T-cell (primary cell): ENCODE measurements at regions not wholly inside any gene's neighbourhood (a gene's known extent, or its start where the extent isn't known, plus 50 kb on each side); places are given as distances from the start of the nearest gene placed in this dataset.
A peak's percentile ranks its signal among the peaks of the same experiment; 100 is the strongest.
"Not testable (repeated sequence)": the region's sequence is repeated elsewhere in the genome, so short reads cannot be mapped to it uniquely, and the experiment has no call there.

ENCODE experiments used
- ATAC-seq, 4 experiments: fragments of 200-7000 bp in 3 of 4; fragments of 150-1000 bp in 1 of 4; cut with Tn5 transposase; replicated peaks in 1 of 4; 1 replicate in 3 of 4; 2 replicates in 1 of 4; pipeline ENCODE4 v1.10.0; 2021; ENCODE audit warnings: moderate library complexity in 3 of 4, mild to moderate bottlenecking in 2 of 4, moderate number of reproducible peaks in 1 of 4
- CTCF ChIA-PET, 2 donors: fragments of 300-600 bp; sonication (Branson Sonifier 250); formaldehyde crosslinking; loops; one replicate each; lab custom pipeline; 2022; ENCODE audit warnings: antibody characterized with exemption in 2 of 2; lab: Charles Lee
- POLR2A ChIA-PET, 2 donors: fragments of 300-600 bp; sonication (Branson Sonifier 250); formaldehyde crosslinking; loops; one replicate each; lab custom pipeline; 2022; ENCODE audit warnings: antibody characterized with exemption in 2 of 2; lab: Charles Lee
- DNase-seq, 35 experiments: peaks; one replicate each; pipeline versions ENCODE4 v3.0.0 to v3.0.0-alpha.2; 2013 to 2023
- H3K27ac ChIP-seq: one replicate; pipeline ENCODE4 v1.5.1; 2013; ENCODE audit warnings: low read length
- H3K27me3 ChIP-seq, 2 experiments: replicated peaks in 1 of 2; 1 replicate in 1 of 2; 2 replicates in 1 of 2; pipeline versions ENCODE4 v1.6.1 to v1.7.0; 2013; ENCODE audit warnings: low read length in 1 of 2, mixed read lengths in 1 of 2; ENCODE audit not compliant: control insufficient read depth in 2 of 2, insufficient read depth in 2 of 2; ENCODE audit errors: extremely low read depth in 1 of 2
- H3K36me3 ChIP-seq, 2 donors: 1 replicate in 1 of 2; 2 replicates in 1 of 2; pipeline versions ENCODE4 v1.6.1 to v1.7.0; 2013; ENCODE audit warnings: low read length in 1 of 2; ENCODE audit not compliant: control insufficient read depth in 2 of 2, insufficient read depth in 1 of 2; ENCODE audit errors: extremely low read depth in 1 of 2
- H3K4me1 ChIP-seq, 2 experiments: 1 replicate in 1 of 2; 2 replicates in 1 of 2; pipeline versions ENCODE4 v1.6.1 to v1.7.0; 2013; ENCODE audit warnings: low read length in 2 of 2, mixed read lengths in 1 of 2; ENCODE audit not compliant: insufficient read depth in 2 of 2, control insufficient read depth in 1 of 2; ENCODE audit errors: extremely low read depth in 1 of 2
- H3K4me3 ChIP-seq, 2 donors: 1 replicate in 1 of 2; 2 replicates in 1 of 2; pipeline versions ENCODE4 v1.5.1 to v1.7.0; 2013; ENCODE audit warnings: mild to moderate bottlenecking in 2 of 2, low read length in 1 of 2, moderate library complexity in 1 of 2; ENCODE audit not compliant: control insufficient read depth in 1 of 2; ENCODE audit errors: extremely low read depth in 1 of 2
- H3K9me3 ChIP-seq: 2 replicates; pipeline ENCODE4 v1.7.0; 2013
- H3K27ac Mint-ChIP-seq, 2 donors: one replicate each; pipeline ENCODE4 v1.8.0; 2020 to 2021; ENCODE audit warnings: mild to moderate bottlenecking in 2 of 2, mixed read lengths in 2 of 2
- H3K27me3 Mint-ChIP-seq, 2 donors: one replicate each; pipeline ENCODE4 v1.8.0; 2021 to 2022; ENCODE audit warnings: mixed read lengths in 2 of 2
- H3K36me3 Mint-ChIP-seq: one replicate; pipeline ENCODE4 v1.8.0; 2021; ENCODE audit warnings: mixed read lengths
- H3K4me1 Mint-ChIP-seq, 3 donors: one replicate each; pipeline ENCODE4 v1.8.0; 2020 to 2022; ENCODE audit warnings: mixed read lengths in 3 of 3, mild to moderate bottlenecking in 1 of 3
- H3K4me3 Mint-ChIP-seq, 3 donors: one replicate each; pipeline ENCODE4 v1.8.0; 2020 to 2022; ENCODE audit warnings: mild to moderate bottlenecking in 3 of 3, mixed read lengths in 3 of 3, moderate library complexity in 3 of 3
- H3K9me3 Mint-ChIP-seq, 3 donors: one replicate each; pipeline ENCODE4 v1.8.0; 2020 to 2022; ENCODE audit warnings: mixed read lengths in 3 of 3
- WGBS: methylation state at CpG from one replicate; pipeline ENCODE4 v1.1.5; 2013; ENCODE audit warnings: missing lambda C conversion rate; ENCODE audit not compliant: insufficient coverage; 5-methylcytosine and 5-hydroxymethylcytosine counted together

DNA sequence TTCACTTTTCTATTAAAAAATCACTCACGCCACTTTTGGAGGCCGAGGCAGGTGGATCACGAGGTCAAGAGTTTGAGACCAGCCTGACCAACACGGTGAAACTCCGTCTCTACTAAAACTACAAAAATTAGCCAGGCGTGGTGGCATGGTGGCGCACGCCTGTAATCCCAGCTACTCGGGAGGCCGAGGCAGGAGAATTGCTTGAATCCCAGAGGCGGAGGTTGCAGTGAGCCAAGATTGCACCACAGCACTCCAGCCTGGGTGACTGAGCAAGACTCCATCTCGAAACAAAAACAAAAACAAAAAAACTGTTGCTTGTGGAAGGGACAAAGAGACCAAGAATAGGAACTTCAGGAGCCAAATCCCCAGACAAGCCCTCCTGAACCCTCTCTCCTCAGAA lies 63.7 kb downstream of the RBFOX3 start:
- H3K4me1 ChIP-seq, CTCF ChIA-PET, DNase-seq, H3K27ac ChIP-seq, ATAC-seq, H3K4me1 Mint-ChIP-seq, H3K36me3 Mint-ChIP-seq, POLR2A ChIA-PET, H3K36me3 ChIP-seq, H3K9me3 Mint-ChIP-seq, H3K9me3 ChIP-seq, H3K4me3 Mint-ChIP-seq, H3K27ac Mint-ChIP-seq, H3K4me3 ChIP-seq: not testable (repeated sequence)
- WGBS, result 89% methylated on average over 7 of the region's 12 CpGs
- peaks cover 16 to 28% of the 10 kb centered on the region in 2 donors for H3K27me3 Mint-ChIP-seq
- peaks cover 0 to 29% of the 10 kb centered on the region in 2 experiments for H3K27me3 ChIP-seq

DNA sequence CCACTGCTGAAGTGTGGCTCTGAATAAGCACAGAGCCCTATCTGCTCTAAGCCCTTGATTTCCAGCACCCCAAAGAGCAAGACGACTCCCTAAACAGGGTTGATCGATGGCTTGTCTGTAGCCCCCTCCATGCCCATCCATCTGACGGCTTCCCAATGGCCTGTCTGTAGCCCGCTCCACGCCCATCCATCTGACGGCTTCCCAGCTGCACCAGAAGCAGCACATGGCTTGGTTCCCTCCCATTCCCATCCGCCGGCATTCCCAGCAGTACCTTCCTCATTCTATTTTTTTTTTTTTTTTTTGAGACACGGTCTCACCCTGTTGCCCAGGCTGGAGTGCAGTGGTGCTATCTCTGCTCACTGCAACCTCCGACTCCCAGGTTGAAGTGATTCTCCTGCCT lies 64.5 kb downstream of the RBFOX3 start:
- no peaks in the 10 kb centered on the region for H3K9me3 ChIP-seq
- no peak overlapping the region for H3K27ac ChIP-seq
- 77% methylated on average over 6 of the region's 10 CpGs for WGBS
- H3K4me3 ChIP-seq, result no peak overlapping the region
- ATAC-seq, result no peak
- H3K4me1 Mint-ChIP-seq, result no peaks in the 10 kb centered on the region
- no peak overlapping the region for H3K4me3 Mint-ChIP-seq
- no peak for DNase-seq
- H3K27me3 ChIP-seq, result peaks cover 0 to 29% of the 10 kb centered on the region in 2 experiments
- H3K36me3 Mint-ChIP-seq, result no peaks in the 10 kb centered on the region
- peaks cover 16 to 33% of the 10 kb centered on the region in 2 donors for H3K27me3 Mint-ChIP-seq
- no peaks in the 10 kb centered on the region for H3K9me3 Mint-ChIP-seq
- no peaks in the 10 kb centered on the region for H3K4me1 ChIP-seq
- POLR2A ChIA-PET, result no interaction called here
- CTCF ChIA-PET, result no interaction called here
- H3K27ac Mint-ChIP-seq, result peak overlapping the region in 1 of 2 donors; percentile 33
- no peaks in the 10 kb centered on the region for H3K36me3 ChIP-seq

DNA sequence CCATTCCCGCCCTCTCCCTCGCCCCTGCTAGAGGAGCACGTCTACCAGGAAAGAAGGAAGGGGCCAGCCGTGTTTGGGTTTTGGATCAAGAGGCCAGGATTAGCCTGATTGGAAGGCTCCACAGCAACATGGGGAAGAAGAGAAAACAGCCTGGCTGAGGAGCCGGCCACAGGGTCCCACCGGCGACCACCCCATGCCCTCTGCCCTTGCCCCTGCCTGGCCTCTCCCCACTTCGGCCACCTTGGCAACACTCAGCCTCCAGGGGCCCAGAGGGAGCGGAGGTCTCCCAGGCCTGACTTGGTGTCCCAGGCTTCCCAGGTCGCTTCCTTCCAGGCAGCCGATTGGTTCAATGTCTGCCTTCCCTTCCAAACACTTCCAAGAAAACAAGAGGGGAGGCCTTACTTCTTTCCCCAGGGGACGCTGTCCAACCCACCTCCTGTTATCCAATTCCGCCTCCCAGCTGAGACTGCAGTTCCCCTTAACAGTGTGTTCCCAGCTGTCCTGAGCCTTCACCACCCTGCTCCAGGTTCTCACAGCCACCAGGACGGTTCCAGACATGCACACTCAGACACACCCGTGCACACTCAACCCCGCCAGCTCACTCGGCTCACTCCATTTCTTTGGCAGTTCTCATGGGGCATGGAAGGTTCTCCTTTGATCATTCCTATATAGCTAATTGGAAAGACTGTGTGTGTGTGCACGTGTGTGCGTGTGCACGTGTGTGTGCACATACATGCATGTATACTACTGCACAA lies 65.4 kb downstream of the RBFOX3 start:
- 68% methylated on average over 14 of the region's 20 CpGs for WGBS
- POLR2A ChIA-PET, result no interaction called here
- Mint-ChIP-seq H3K9me3 (no peaks in the 10 kb centered on the region), H3K4me3 (no peak overlapping the region), H3K36me3 (no peaks in the 10 kb centered on the region), H3K27ac (no peak overlapping the region), H3K4me1 (no peaks in the 10 kb centered on the region), H3K27me3 (peaks cover 13 to 33% of the 10 kb centered on the region in 2 donors)
- Histone ChIP-seq H3K27me3 (peaks cover 0 to 30% of the 10 kb centered on the region in 2 experiments), H3K4me3 (no peak overlapping the region), H3K27ac (no peak overlapping the region), H3K9me3 (no peaks in the 10 kb centered on the region), H3K36me3 (no peaks in the 10 kb centered on the region), H3K4me1 (no peaks in the 10 kb centered on the region)
- CTCF ChIA-PET, result interaction anchor here in 1 of 2 donors (0.6 kb wide), 1 partner anchor 10 kb away, joined by 5 read pairs; no protein-coding TSS in a partner anchor
- ATAC-seq, result no peak
- no peak for DNase-seq

DNA sequence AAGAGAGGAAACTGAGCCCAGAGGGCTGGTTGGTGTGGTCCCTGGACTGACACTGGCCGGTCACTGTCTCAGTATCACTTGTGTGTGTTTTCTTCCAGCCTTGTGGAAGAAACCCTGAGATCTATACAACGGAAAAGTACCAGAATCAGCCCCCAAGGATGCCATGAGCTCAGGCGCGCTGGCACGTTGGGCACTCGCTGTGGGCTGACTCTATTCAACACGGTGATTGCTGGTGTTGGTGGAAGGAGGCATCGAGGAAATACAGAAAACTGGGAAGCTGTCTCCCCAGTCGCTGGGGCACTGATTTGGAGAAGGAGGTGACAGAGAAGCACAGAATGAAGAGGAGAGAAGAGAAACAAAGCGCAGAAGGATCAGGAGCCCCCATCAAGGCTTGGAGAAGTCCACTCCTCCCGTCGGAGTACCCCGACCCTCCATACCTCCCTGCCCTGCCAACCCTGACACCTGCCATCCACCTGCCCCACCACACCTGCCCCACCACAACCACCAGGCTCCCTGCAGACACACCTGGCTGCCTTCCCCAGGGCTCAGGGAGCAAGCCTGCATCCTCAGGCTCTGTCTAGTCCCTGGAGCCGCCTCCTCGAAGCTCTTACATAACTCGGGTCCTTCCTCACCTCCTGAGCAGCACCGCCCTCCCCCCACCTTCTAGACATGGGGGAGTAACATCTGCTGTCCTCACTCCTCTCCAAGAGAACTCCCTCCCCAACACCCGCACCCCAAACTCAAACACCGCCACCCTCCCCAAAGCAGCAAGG lies 66.5 kb downstream of the RBFOX3 start:
- H3K4me1 ChIP-seq, result no peaks in the 10 kb centered on the region
- Mint-ChIP-seq H3K4me3 (no peak overlapping the region), H3K9me3 (no peaks in the 10 kb centered on the region), H3K4me1 (no peaks in the 10 kb centered on the region), H3K36me3 (no peaks in the 10 kb centered on the region), H3K27me3 (peaks cover 12 to 32% of the 10 kb centered on the region in 2 donors), H3K27ac (no peak overlapping the region)
- ATAC-seq (no peak), DNase-seq (no peak)
- POLR2A ChIA-PET, result no interaction called here
- WGBS, result 94% methylated on average over 10 of the region's 19 CpGs
- H3K4me3 ChIP-seq, result no peak overlapping the region
- H3K36me3 ChIP-seq, result no peaks in the 10 kb centered on the region
- CTCF ChIA-PET, result interaction anchor here in 1 of 2 donors (0.5 to 0.6 kb wide), 2 partner anchors 9 to 11 kb away, joined by 3 to 5 read pairs; no protein-coding TSS in a partner anchor
- no peak overlapping the region for H3K27ac ChIP-seq
- H3K9me3 ChIP-seq, result no peaks in the 10 kb centered on the region
- peaks cover 0 to 32% of the 10 kb centered on the region in 2 experiments for H3K27me3 ChIP-seq

DNA sequence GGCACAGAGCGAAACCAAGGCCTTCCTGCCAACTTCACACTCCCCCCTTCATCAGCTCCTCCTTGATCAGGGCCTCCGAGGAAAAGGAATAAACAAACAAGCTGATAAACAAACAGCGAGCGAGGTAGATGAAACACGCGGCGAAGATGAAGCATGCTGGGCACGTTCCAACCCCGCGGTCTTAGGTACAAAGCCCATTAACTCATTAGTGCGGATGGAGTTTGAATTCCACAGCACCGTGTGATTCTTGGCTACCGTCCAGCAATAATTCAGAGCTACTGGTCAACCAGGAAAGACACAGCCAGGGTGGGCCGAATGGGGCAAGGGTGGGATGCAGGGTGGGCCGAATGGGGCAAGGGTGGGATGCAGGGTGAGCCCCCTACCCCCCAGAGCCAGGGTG lies 67.3 kb downstream of the RBFOX3 start:
- ChIA-PET CTCF (no interaction called here), POLR2A (no interaction called here)
- no peaks in the 10 kb centered on the region for H3K4me1 ChIP-seq
- Mint-ChIP-seq H3K9me3 (no peaks in the 10 kb centered on the region), H3K4me3 (no peak overlapping the region), H3K36me3 (no peaks in the 10 kb centered on the region), H3K27me3 (peaks cover 12 to 32% of the 10 kb centered on the region in 2 donors), H3K4me1 (no peaks in the 10 kb centered on the region), H3K27ac (no peak overlapping the region)
- H3K27ac ChIP-seq, result no peak overlapping the region
- no peak for DNase-seq
- 69% methylated on average over 14 of the region's 15 CpGs for WGBS
- H3K9me3 ChIP-seq, result no peaks in the 10 kb centered on the region
- no peak for ATAC-seq
- H3K27me3 ChIP-seq, result peaks cover 0 to 32% of the 10 kb centered on the region in 2 experiments
- no peak overlapping the region for H3K4me3 ChIP-seq
- H3K36me3 ChIP-seq, result no peaks in the 10 kb centered on the region

DNA sequence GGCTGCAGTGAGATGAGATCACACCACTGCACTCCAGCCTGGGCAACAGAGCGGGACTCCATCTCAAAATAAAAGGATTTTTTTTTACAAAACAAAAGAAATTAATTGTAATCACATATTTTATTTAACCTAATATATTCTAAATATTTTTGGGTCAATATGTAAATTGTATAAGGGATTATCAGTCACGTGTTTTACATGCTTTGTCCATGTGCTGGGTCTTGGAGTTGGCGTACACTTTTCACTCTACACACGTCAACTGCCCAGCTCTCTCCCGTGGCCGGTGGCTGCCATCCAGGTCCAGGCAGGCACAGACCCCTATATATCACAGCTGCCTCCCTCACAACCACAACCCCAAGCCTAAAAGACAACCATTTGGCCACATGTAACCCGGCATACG lies 68.1 kb downstream of the RBFOX3 start:
- WGBS, result 92% methylated on average over 2 of the region's 8 CpGs
- H3K36me3 Mint-ChIP-seq, result no peaks in the 10 kb centered on the region
- H3K27ac ChIP-seq, result no peak overlapping the region
- H3K36me3 ChIP-seq, result no peaks in the 10 kb centered on the region
- no peak for ATAC-seq
- CTCF ChIA-PET, result no interaction called here
- peaks cover 0 to 32% of the 10 kb centered on the region in 2 experiments for H3K27me3 ChIP-seq
- H3K4me1 Mint-ChIP-seq, result no peaks in the 10 kb centered on the region
- no peak overlapping the region for H3K27ac Mint-ChIP-seq
- H3K9me3 Mint-ChIP-seq, result no peaks in the 10 kb centered on the region
- no peak for DNase-seq
- no peaks in the 10 kb centered on the region for H3K9me3 ChIP-seq
- peaks cover 12 to 28% of the 10 kb centered on the region in 2 donors for H3K27me3 Mint-ChIP-seq
- H3K4me3 Mint-ChIP-seq, result no peak overlapping the region
- H3K4me1 ChIP-seq, result no peaks in the 10 kb centered on the region
- POLR2A ChIA-PET, result no interaction called here
- H3K4me3 ChIP-seq, result no peak overlapping the region
